Cardiac fibroblast (primary cell): ENCODE measurements at regions not wholly inside any gene's neighbourhood (a gene's known extent, or its start where the extent isn't known, plus 50 kb on each side); places are given as distances from the start of the nearest gene placed in this dataset.

Source experiments
- DNase-seq, 2 donors: peaks; one replicate each; pipeline versions ENCODE4 v3.0.0 to v3.0.0-alpha.2; 2010; ENCODE audit warnings: low read depth in 2 of 2
- H3K4me3 ChIP-seq, 2 donors: replicated peaks in 1 of 2; 1 replicate in 1 of 2; 2 replicates in 1 of 2; pipeline ENCODE4 v1.5.1; 2011; ENCODE audit warnings: low read depth in 2 of 2, low read length in 2 of 2, mild to moderate bottlenecking in 2 of 2, moderate library complexity in 1 of 2
- TF ChIP-seq, protein P1 (sequence below): IDR thresholded peaks from one replicate; pipeline ENCODE4 v1.5.1; 2011; ENCODE audit warnings: low read depth, mild to moderate bottlenecking, low read length, inconsistent platforms

- no peak overlapping the region for H3K4me3 ChIP-seq
- TF ChIP-seq, protein P1, sequence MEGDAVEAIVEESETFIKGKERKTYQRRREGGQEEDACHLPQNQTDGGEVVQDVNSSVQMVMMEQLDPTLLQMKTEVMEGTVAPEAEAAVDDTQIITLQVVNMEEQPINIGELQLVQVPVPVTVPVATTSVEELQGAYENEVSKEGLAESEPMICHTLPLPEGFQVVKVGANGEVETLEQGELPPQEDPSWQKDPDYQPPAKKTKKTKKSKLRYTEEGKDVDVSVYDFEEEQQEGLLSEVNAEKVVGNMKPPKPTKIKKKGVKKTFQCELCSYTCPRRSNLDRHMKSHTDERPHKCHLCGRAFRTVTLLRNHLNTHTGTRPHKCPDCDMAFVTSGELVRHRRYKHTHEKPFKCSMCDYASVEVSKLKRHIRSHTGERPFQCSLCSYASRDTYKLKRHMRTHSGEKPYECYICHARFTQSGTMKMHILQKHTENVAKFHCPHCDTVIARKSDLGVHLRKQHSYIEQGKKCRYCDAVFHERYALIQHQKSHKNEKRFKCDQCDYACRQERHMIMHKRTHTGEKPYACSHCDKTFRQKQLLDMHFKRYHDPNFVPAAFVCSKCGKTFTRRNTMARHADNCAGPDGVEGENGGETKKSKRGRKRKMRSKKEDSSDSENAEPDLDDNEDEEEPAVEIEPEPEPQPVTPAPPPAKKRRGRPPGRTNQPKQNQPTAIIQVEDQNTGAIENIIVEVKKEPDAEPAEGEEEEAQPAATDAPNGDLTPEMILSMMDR, result no peak
- no peak for DNase-seq
Measured at GRCh38 chr18:1003499-1003898, 98.8 kb downstream of the ADCYAP1 start.

DNA sequence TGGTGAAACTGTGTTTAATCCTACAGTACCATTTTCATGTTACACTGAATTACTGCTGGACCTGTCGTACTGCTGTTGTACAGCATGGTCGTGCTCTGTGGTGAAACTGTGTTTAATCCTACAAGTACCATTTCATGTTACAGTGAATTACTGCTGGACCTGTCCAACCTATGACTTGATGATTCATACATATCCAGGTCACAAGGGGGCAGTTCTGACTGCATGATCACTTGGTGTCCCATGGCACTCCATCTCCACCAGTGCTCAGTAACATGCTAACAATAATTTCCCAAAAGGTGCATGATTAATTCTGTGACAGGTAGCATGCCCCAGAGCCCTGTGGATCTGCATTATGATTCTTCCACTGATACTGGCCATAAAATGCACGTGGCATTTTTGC lies 101.6 kb downstream of the ADCYAP1 start:
- TF ChIP-seq, protein P1, result no peak
- H3K4me3 ChIP-seq, result no peak overlapping the region
- no peak for DNase-seq

GRCh38 chr18:1006965-1007364 lies 102.3 kb downstream of the ADCYAP1 start:
- no peak overlapping the region for H3K4me3 ChIP-seq
- TF ChIP-seq, protein P1, result no peak
- DNase-seq, result no peak

DNA sequence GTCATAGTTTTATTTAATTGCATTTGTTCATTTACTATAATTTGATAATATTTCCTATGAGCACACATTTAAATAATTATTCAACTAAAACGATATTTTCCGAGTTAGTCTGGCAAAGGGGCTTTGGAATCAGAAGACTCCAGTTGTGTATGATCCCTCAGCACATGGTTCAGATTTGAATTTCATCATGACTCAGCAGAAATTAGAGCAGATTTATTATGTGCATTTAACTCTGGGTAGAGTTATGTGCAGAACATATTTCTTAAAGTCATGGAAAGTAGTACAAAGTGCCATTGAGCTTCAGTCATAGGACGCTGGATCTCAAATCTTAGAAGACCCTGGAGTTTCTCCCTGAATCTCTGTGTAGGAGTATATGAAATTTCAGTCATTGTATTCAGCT lies 106.7 kb downstream of the ADCYAP1 start:
- DNase-seq, result peak in 1 of 2 donors; percentile 11
- TF ChIP-seq, protein P1, result no peak

DNA sequence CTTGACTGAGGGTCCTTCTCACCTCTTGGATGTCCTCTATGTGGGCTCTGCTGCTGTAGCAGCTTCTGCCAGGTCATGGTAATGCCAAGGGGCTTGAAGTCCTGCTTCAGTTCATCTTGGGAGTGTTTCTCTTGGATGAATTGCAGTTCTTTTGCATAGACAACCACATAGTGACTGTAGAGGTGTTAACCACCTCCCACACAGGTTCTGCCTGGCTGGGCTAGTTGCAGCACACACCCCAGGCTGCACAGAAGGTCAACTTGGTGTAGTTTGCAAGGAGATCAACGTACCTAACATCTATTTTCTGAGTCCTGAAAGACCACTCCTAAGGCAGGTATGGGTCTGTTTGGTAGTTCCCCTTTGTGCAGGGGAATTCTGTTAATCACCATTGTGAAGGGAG lies 108.1 kb downstream of the ADCYAP1 start:
- H3K4me3 ChIP-seq, result no peak overlapping the region
- TF ChIP-seq, protein P1, result no peak
- no peak for DNase-seq

More for the DNA sequence above, 106.7 kb downstream of the ADCYAP1 start:
- H3K4me3 ChIP-seq, result no peak overlapping the region

DNA sequence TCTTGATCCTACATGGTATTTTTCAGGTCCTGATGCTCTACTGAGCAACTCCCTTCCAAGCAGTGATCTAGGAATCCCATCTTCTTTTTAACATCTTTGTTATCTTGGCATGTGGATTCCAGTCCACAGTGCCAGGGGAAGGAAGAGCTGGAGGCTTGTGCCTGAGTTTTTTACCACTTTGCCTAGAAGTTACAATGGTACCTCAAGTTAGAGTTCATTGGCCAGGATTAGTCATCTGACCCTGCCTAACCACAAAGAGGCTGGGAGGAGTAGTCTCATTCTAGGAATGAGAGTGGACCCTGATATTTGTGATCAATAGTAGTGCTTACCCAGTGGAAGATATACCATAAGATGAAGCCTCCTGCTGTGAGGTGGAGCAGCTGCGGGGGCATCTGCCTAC lies 109.3 kb downstream of the ADCYAP1 start:
- TF ChIP-seq, protein P1, result no peak
- no peak overlapping the region for H3K4me3 ChIP-seq
- peak in 1 of 2 donors; percentile 7 for DNase-seq

- DNase-seq, result peak; percentile 34 to 40
- TF ChIP-seq, protein P1, result no peak
- H3K4me3 ChIP-seq, result no peak overlapping the region
Measured at GRCh38 chr18:1014509-1014908, 109.8 kb downstream of the ADCYAP1 start.
